Coronary artery (tissue), 2 donors: ENCODE measurements at regions not wholly inside any gene's neighbourhood (a gene's known extent, or its start where the extent isn't known, plus 50 kb on each side); places are given as distances from the start of the nearest gene placed in this dataset.

ENCODE experiments used
- DNase-seq: peaks from one replicate; pipeline ENCODE4 v3.0.0-alpha.2; 2017; ENCODE audit warnings: low spot score
- H3K27ac ChIP-seq, 2 donors: fragments of 200-600 bp; sonication (generic); one replicate each; pipeline ENCODE4 v1.5.1; 2016 to 2019
- H3K4me3 ChIP-seq: fragments of 200-600 bp; sonication (generic); 2 replicates; pipeline ENCODE4 v1.5.1; 2016; ENCODE audit warnings: mild to moderate bottlenecking, moderate library complexity
- TF ChIP-seq, protein P1 (sequence below): fragments of 200-600 bp; sonication (generic); IDR thresholded peaks from one replicate; pipeline ENCODE4 v1.5.1; 2019; ENCODE audit warnings: antibody characterized with exemption

DNA sequence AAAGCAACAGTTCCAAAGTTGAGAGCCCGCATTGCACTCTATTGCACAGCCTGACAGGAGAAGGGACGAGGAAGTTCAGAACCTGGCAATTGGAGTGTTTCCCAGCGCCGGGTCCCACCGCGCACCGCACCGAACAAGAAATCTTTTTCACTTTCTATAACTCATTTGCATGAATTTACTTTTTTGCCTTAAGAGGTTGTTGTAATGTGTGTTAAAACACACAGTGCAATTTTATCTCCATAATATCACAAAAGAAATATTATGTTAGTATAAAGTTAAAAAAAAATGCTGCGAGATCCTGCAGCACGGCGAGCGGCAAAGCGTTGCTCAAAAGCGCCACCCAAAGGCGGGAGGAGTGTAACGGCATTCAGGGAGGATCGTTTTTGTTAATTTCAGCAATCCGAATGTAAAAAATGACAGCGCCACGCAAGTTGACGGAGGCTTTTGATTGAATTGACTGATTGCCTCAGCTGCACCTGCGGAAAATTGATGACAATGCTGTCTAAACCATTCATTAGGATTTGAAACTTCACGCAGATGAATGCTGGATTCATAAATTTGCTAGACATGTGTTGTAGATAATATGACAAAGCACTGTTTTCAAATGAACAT is 303.6 kb upstream of the ZNF507 start:
- no peak for DNase-seq
- TF ChIP-seq, protein P1, sequence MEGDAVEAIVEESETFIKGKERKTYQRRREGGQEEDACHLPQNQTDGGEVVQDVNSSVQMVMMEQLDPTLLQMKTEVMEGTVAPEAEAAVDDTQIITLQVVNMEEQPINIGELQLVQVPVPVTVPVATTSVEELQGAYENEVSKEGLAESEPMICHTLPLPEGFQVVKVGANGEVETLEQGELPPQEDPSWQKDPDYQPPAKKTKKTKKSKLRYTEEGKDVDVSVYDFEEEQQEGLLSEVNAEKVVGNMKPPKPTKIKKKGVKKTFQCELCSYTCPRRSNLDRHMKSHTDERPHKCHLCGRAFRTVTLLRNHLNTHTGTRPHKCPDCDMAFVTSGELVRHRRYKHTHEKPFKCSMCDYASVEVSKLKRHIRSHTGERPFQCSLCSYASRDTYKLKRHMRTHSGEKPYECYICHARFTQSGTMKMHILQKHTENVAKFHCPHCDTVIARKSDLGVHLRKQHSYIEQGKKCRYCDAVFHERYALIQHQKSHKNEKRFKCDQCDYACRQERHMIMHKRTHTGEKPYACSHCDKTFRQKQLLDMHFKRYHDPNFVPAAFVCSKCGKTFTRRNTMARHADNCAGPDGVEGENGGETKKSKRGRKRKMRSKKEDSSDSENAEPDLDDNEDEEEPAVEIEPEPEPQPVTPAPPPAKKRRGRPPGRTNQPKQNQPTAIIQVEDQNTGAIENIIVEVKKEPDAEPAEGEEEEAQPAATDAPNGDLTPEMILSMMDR = peak; percentile 21
- Histone ChIP-seq H3K4me3 (peak overlapping the region; percentile 51), H3K27ac (no peak overlapping the region)

DNA sequence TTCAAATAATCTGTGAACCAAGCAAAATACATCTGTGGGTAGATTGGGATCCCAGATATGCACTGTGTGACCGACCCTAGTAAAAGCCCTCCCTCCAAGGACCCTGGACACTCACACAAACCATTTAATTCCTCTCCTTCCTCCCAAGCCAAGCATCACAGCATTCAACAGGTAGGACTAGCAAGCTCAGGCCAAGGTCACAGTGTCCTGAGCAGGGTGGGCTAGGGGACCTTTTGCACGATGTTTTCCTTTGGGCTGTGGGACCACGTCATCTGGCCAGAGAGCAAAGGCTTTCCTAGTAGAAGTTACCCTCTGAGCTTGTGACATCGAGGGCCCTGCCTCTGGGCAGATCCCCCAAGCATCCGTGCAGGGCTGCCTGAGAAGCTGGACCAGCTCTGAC is 297.6 kb upstream of the ZNF507 start:
- TF ChIP-seq, protein P1 = no peak
- Histone ChIP-seq H3K4me3 (no peak overlapping the region), H3K27ac (no peak overlapping the region)
- DNase-seq = no peak

DNA sequence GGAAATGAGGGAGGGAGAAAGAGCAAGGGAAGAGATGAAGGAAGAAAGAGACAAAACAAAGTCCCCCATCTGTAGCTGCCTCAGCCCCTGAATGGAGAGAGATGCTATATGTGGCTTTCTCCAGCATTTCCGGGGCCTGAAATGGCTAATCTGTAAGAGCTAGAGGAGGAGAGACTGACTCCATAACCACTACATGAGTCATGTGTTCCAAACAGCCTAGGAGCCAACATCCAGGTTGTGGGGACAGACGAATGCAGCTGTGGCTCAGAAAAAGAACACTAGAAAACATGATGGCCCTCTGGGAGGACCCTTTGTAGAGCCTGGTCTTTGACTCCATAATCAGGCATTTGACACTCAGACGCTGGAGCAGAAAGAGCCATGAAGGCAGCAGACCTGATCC is 292.0 kb upstream of the ZNF507 start:
- TF ChIP-seq, protein P1 = no peak

DNA sequence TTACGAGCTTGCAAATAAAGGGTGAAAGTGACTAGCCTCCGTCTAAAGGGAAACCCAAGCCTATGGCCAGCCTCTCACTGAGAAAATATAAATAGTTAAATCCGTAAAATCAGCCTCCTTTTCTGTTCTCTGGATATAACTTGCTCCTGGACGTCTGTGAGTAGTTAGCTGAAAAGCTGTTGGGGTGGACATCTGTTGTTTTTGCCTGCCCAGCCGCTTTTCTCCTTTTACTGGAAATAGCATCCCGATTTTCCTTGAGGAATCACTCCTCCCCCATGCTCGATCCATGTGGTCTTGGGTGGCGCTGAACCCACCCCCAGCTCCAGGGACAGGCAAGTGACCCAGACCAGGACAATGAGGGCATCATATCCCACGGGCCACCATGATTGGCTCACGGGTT is 291.5 kb upstream of the ZNF507 start:
- Histone ChIP-seq H3K27ac (no peak overlapping the region), H3K4me3 (no peak overlapping the region)
- TF ChIP-seq, protein P1 = no peak
- no peak for DNase-seq

More for the DNA sequence above, 292.0 kb upstream of the ZNF507 start:
- H3K4me3 ChIP-seq = no peak overlapping the region
- no peak for DNase-seq
- no peak overlapping the region for H3K27ac ChIP-seq

DNA sequence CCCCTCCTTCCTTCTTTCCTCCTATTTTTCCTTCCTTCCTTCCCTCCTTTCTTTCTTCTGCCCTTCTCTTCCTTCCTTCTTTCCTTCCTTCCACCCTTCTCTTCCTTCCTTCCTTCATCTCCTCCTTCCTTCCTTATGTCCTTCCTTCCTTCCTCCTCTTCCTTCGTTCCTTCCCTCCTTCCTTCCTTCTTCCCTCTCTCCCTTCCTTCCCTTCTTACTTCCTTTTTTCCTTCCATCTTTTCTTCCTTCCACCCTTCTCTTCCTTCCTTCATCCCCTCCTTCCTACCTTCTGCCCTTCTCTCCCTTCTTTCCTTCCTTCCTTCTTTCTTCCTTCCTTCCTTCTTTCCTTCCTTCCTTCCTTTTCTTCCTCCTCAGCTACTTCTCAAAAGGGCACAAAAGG is 287.3 kb upstream of the ZNF507 start:
- H3K4me3 ChIP-seq = no peak overlapping the region
- TF ChIP-seq, protein P1 = no peak
- H3K27ac ChIP-seq = no peak overlapping the region
- DNase-seq = no peak

DNA sequence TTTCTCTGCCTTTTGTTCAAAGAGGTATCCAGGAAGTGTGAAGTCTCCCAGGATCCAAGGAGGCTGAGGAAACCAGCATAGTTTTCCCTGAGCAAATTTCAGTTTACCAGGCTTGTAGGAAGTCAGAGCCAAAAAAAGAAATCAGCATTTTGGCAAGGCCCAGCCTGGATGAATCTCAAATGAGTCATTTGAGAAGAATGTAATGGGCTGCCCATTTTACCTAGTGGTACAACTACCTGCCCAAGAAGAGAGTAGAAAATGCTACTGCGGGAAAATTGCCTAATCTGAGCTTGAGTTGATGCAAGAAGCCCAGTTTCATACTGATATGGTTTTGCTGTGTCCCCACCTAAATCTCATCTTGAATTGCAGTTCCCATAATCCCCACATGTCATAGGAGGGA is 284.1 kb upstream of the ZNF507 start:
- no peak overlapping the region for H3K27ac ChIP-seq
- TF ChIP-seq, protein P1 = no peak
- no peak overlapping the region for H3K4me3 ChIP-seq
- no peak for DNase-seq

DNA sequence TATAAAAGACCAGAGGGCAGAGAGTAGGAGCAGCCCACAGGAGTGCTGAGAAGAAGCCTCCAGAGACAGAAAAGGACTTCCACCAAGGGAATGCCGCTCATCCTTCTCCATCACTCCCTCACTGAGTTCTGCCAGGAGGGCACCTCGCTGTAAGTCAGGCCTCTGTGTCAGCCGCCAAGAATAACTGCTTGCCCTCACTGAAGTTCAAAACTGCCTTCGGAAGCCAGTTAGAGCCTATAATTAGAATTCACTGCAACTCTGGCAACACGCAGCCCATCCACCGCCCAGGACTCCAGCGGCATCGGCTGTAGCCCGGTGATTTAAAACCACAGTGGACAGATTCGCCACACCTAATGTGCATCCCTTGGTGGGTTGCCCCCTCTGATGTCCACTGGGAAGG is 281.8 kb upstream of the ZNF507 start:
- no peak overlapping the region for H3K4me3 ChIP-seq
- no peak overlapping the region for H3K27ac ChIP-seq
- TF ChIP-seq, protein P1 = no peak
- no peak for DNase-seq
